ENCODE measurements at regions not wholly inside any gene's neighbourhood (a gene's known extent, or its start where the extent isn't known, plus 50 kb on each side); places are given as distances from the start of the nearest gene placed in this dataset.
A peak's percentile ranks its signal among the peaks of the same experiment; 100 is the strongest.

DNA sequence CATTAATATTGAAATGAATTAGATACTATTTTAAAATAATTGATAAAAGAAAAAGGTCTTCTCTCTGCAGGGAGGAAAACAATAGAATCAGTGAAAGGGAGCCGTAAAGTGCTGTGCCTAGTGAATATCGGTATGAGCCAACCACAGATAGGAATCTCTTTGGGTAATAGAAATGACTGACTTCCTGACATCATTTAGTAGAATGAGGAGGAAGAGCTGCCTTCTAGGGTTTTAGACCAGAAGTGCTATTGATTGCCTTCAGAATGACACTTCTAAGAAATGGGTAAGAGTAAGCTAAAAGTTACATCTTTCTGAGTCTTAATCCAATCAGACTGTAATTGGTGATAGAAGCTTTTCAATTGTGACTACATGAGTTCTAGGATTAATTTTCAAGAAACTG, 134.0 kb upstream of the MAP9 start:
- no peak for DNase-seq

DNA sequence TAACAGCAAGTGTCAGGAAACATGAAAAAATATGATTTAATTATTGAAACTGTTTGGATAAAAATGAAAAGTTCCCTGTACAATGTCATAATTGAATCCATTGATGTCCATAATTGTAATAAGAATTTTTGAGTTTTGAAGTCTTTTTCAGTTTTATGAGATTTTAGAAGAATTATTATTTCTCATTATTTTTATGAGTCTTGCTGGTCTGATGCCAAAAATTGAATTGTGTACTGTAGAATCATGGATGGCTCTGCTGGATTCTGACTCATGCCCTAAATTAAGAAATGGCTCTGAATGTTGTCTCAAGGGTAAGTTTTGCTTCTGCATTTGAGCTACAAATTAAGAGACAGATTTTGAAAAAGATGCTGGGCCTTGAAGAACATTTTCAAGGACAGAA, 132.8 kb upstream of the MAP9 start:
- no peak for DNase-seq

GRCh38 chr4:155506745-155507144, 130.0 kb upstream of the MAP9 start:
- no peak for DNase-seq

DNA sequence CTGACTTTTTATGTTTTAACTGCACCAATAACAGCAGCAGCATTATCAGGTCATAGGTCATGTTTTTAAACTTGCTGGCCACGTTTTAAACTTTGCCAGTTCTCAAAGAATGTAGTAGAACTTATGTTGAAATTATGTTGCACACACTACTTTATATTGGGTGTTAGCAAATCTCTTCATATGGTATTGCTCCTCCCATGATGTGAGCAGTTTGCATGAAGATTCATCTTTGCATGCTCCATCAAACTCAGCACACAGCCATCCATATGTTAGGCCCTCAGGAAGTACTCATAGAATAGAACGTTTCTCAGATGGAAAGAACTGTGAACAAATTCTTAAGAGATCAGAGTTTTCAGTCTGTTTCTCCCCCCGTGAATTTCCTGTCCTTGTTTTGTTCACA, 128.6 kb upstream of the MAP9 start:
- no peak for DNase-seq

GRCh38 chr4:155497306-155497705, 120.5 kb upstream of the MAP9 start:
- no peak for DNase-seq

- DNase-seq, result no peak
Measured at GRCh38 chr4:155496294-155496626, 119.5 kb upstream of the MAP9 start.

DNA sequence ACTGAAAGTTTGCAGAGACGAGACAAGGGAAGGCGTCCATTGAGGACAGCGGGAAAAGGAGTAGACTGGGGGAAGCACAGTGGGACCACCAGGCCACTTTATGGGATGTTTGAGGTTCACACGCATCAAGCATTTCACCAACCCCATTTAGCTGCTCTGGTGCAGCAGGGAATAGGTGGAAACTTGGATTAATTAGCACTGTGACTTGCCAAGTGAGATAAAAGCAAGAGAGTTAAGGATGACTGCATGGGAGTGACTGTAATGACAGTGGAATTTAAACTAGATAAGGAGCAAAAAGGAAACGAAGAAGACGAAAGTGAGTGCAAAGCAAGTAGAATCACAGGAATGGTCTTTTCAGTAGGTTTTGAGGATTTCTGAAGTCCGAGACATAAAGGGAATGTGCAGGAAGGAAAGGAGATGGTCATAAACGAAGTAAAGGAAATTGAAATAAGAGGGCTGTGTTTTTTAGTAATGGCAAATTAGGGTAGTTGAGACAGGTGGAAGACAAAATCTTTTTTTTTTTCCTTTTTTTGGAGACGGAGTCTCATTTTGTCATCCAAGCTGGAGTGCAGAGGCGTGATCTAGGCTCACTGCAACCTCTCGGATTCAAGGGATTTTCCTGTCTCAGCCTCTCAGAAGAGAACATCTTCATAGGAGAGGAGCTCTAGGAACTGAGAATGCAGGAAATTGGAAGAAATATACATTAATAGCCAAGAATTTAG, 119.0 kb upstream of the MAP9 start:
- DNase-seq, result no peak

- DNase-seq, result no peak
Measured at GRCh38 chr4:155494037-155494718, 117.4 kb upstream of the MAP9 start.

GRCh38 chr4:155491336-155492120, 114.8 kb upstream of the MAP9 start:
- DNase-seq, result no peak

- no peak for DNase-seq
Measured at GRCh38 chr4:155489271-155489670, 112.5 kb upstream of the MAP9 start.

DNA sequence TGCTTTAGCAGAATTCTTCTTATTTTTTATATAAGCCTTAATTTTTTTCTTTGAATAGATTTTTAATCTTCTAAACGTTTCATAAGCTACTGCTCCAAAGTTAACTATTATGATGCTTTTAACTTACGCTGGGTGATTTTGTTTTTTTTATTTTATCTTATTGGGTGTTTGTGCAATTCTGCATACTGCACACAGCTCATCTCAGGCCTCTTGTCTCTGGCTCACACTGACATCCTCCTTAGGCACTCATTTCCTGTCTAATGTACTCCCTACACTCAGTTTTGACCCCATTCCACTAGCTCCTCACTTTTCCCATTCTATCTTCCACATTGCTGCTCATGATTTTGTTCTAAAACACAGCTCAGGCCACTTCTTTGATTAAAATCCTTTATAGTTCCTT, 111.9 kb upstream of the MAP9 start:
- DNase-seq, result no peak

- DNase-seq, result no peak
Measured at GRCh38 chr4:155487210-155487609, 110.4 kb upstream of the MAP9 start.

GRCh38 chr4:155481150-155481549, 104.4 kb upstream of the MAP9 start:
- no peak for DNase-seq

GRCh38 chr4:155479835-155480234, 103.1 kb upstream of the MAP9 start:
- DNase-seq, result no peak

DNA sequence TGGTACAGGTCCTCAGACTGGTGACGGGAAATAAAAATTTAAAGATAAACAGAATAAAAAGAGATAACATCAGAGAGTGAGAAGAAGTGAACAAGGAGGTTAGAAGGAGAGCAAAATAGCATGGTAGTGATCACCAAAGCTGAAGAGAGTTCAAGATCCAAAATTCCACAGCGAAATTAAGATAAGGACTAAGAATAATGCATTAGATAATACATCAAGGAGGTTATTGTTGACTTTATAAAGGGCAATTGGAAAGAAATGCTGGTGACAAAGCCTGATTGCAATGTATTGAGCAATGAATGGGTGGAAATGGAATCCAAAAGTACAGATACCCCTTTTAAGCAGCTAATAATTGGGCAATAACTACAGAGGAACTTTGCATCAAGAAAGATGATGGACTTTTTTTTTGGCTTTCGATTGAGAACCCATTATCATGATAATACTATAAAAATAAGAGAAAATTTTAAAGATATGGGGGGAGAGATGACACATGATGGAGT, 101.6 kb upstream of the MAP9 start:
- no peak for DNase-seq

DNA sequence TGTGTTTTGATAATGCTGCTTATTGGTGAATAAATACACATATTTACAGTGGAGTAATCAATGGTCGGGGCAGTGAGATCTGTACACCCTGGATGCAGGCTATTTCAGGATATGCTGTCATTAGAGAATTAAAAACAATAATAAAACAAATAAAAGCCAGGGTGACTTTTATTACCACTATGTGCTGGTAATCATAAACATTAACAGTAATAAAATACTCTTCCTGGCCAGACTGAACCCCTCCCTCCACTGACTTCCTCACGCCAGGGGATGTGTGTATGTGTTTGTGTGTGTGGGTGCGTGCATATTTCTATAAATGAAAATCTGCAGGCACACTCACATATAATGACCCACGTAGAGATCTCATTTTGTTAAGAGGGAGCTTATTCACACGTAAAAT, 98.0 kb upstream of the MAP9 start:
- no peak for DNase-seq

- DNase-seq, result no peak
Measured at GRCh38 chr4:155473420-155474095, 96.8 kb upstream of the MAP9 start.

- DNase-seq, result no peak
Measured at GRCh38 chr4:155468282-155468681, 91.5 kb upstream of the MAP9 start.

DNA sequence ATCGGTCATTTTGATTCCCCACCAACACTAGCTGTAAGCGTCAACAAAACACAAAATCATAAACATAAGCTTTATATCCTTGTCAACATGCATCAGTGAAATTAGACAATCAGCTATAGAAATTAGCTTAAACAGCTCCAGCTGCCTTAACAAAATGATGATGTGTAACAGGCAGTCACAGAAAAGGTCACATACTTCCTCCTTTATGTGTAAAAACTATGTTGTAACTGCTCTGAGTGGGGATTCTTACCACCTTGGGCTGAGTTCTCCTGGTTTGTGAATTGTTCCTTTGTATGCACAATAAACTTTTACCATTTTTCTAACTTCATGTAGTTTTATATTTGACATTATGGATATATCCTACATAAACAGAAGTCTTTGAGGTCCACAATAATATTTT, 73.9 kb upstream of the MAP9 start:
- no peak for DNase-seq

DNA sequence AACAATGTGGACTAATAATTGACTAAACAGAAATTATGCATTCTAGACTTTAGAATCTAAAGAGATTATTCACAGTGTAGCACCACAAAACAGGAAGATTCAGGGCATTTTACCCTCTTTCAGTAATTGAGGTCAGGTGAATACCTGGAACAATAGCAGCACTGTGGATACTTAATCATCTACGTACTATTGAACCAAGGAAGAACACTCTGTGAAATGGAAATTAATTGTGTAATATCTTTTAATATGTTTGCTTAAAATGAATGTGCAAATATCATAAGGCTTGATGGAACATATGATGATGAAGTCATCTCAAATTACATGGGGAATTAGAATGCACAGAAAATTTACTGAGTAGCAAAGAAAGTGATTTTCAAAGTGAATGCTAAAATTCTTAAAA, 68.5 kb upstream of the MAP9 start:
- no peak for DNase-seq

GRCh38 chr4:155444721-155445120, 68.0 kb upstream of the MAP9 start:
- DNase-seq, result no peak

DNA sequence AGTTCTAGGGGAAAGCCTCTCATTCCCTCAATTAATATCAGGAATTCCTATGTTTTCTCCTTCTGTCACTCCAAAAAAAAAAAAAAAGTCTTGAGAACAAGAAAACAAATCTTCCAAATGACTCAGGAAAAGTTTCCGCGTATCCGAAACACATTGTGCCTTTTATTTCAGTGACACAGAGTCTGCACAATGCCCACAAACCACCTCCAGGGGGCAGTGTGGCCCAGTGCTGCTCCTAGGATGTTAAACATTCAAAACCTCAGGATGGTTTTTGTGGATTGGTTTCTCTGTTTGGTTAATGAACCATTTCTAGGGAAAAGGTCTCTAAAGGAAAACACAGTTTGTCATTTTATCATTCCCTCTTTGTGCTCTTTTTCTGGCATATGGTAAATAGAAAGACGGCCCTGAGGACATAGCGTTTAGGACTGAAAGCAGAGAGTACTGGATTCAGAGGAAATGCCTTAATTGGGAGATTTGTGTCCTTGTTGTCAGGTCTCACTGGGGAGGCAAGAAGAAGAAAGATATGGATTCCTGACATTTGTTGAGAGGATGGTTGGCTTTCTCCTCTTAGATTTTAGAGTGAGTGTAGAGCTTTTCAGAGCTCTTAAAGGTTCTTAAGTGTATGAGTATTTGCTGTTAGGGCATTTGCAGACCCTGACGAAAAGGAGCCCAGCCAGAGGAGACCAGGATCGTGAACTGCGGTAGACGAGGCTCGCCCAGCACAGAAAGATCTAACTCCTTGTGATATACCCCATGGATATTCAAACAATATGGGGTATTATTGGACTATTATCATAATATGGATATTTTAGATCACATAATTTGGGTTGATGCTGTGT, 65.7 kb upstream of the MAP9 start:
- DNase-seq, result peak; percentile 8

Measured in activated effector memory CD4-positive, alpha-beta T cell treated with Interleukin-2 at 50 U/mL for 16 hours (primary cell).